ENCODE measurements at regions not wholly inside any gene's neighbourhood (a gene's known extent, or its start where the extent isn't known, plus 50 kb on each side); places are given as distances from the start of the nearest gene placed in this dataset.
A peak's percentile ranks its signal among the peaks of the same experiment; 100 is the strongest.

DNA sequence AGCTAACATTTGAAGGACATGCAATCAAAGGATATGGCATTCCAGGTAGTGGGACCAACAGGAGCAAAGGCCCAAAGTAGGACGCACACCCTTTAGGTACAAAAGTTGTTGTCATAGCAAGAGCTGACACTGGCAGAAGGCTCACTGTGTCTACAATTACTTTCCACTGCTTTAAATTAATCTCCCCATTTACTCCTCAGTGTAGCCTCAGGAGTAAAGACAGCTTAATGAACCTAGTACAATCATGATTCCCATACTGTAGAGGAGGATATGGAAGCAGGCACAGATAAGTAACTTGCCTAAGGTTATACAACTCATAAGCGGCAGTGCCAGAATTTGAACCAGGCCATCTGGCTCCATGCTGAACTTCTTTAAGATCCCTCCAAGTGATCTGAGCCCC, 212.9 kb upstream of the SFSWAP start:
- no peak for TF ChIP-seq CTCF (IDR thresholded peaks at IDR 0.05)
- intact Hi-C loops (cut with DNase I) = no loop called here
- 92 to 94% methylated on average over 2 of the region's 2 CpGs for WGBS, 2 donors

DNA sequence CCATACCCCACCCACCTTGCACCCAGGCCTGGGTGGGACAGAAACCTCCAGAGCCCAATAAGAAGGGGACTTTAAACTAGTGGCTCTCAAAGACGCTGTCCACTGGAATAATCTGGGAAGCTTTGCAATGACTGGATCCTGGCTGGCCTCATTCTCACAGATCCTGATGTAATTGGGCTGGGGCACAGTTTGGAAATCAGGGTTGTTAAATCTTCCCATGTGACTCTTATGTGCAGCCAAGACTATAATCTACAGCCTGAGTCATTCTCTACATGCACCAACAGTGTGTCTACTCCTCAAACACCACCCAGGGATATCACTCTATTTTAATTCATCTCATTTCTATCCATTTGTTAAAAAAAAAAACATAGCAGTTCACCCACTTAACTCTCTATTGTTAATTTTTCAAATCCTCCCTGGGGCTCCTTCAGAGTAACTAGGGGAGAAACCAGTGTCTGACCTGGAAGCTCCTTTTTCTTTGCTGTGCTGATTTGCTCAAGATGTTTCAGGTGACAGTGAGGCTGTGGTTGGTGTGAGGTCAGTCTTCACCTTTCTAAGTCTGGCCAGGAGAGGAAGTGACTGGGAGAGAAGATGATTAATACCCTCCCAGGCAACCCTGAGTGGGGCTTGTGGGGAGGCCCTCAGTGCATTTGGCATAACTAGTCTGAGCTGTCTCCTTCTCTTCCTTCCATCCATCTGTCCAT, 211.6 kb upstream of the SFSWAP start:
- H3K36me3 ChIP-seq = no peaks in the 10 kb centered on the region
- no peak for DNase-seq
- 50 to 63% methylated on average over 1 of the region's 1 CpG for WGBS, 2 donors

More for the DNA sequence above, 212.9 kb upstream of the SFSWAP start:
- Histone ChIP-seq H3K4me1 (no peaks in the 10 kb centered on the region), H3K27ac (no peak overlapping the region), H3K9me3 (no peaks in the 10 kb centered on the region), H3K36me3 (no peaks in the 10 kb centered on the region), H3K27me3 (peaks cover 0 to 24% (median 0%) of the 10 kb centered on the region in 7 donors), H3K4me3 (no peak overlapping the region)
- no peak for DNase-seq
- no peak for ATAC-seq

GRCh38 chr12:131499864-131500190, 211.1 kb upstream of the SFSWAP start:
- ATAC-seq (no peak), DNase-seq (no peak)
- Histone ChIP-seq H3K36me3 (no peaks in the 10 kb centered on the region), H3K27ac (no peak overlapping the region), H3K9me3 (peaks cover 0 to 5% (median 0%) of the 10 kb centered on the region in 11 donors), H3K4me3 (no peak overlapping the region), H3K4me1 (no peaks in the 10 kb centered on the region), H3K27me3 (peaks cover 0 to 13% (median 0%) of the 10 kb centered on the region in 7 donors)
- 36% methylated on average over 1 of the region's 1 CpG for WGBS, 2 donors
- intact Hi-C loops (cut with DNase I) = no loop called here
- TF ChIP-seq CTCF (IDR thresholded peaks at IDR 0.05) = no peak

More for the DNA sequence above, 211.6 kb upstream of the SFSWAP start:
- H3K4me3 ChIP-seq = no peak overlapping the region
- intact Hi-C loops (cut with DNase I) = no loop called here
- H3K27me3 ChIP-seq = peaks cover 0 to 17% (median 0%) of the 10 kb centered on the region in 7 donors
- no peaks in the 10 kb centered on the region for H3K4me1 ChIP-seq
- peaks cover 0 to 5% (median 0%) of the 10 kb centered on the region in 11 donors for H3K9me3 ChIP-seq
- no peak overlapping the region for H3K27ac ChIP-seq
- ATAC-seq = peak in 6 of 8 donors; percentile 52 to 89 (median 74)
- no peak for TF ChIP-seq CTCF (IDR thresholded peaks at IDR 0.05)

- peaks cover 0 to 5% (median 0%) of the 10 kb centered on the region in 11 donors for H3K9me3 ChIP-seq
- no peak for TF ChIP-seq CTCF (IDR thresholded peaks at IDR 0.05)
- 83 to 86% methylated on average over 10 of the region's 10 CpGs for WGBS, 2 donors
Measured at GRCh38 chr12:131500564-131500963, 210.3 kb upstream of the SFSWAP start.

More at GRCh38 chr12:131500564-131500963, 210.3 kb upstream of the SFSWAP start:
- Histone ChIP-seq H3K4me1 (no peaks in the 10 kb centered on the region), H3K36me3 (no peaks in the 10 kb centered on the region), H3K27me3 (peaks cover 0 to 8% (median 0%) of the 10 kb centered on the region in 7 donors), H3K27ac (no peak overlapping the region), H3K4me3 (no peak overlapping the region)
- no peak for ATAC-seq
- DNase-seq = no peak
- intact Hi-C loops (cut with DNase I) = no loop called here
